ENCODE measurements at regions not wholly inside any gene's neighbourhood (a gene's known extent, or its start where the extent isn't known, plus 50 kb on each side); places are given as distances from the start of the nearest gene placed in this dataset.

DNA sequence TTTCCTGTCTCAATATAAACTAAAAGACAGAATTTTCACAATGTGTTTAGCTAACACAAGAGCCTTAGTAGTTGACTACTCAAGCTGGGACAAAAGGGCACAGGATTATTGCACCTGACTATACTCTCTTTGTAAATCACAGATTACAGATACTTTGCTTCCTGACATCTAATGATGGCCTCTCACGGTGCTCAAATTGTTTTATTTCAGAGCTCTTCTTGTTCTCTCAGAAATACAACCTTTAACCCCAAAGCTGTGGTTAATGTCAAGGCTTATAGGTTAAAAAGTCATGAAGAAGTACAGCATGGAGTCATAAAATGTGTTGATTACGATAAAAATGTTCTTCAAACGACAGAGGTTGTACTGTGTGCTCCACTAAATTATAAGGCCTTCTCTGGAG lies 89.9 kb upstream of the CPNE8 start:
- Histone ChIP-seq H3K27me3 (ENCODE audit: control insufficient read depth in 2 of 2, insufficient read depth in 2 of 2, low read length in 2 of 2) (no peaks in the 10 kb centered on the region), H3K4me3 (ENCODE audit: low read length in 2 of 2) (no peak overlapping the region), H3K9me3 (ENCODE audit: control insufficient read depth in 2 of 2, low read length in 2 of 2) (no peaks in the 10 kb centered on the region), H3K4me1 (ENCODE audit: control insufficient read depth in 2 of 2, insufficient read depth in 2 of 2, low read length in 2 of 2) (no peaks in the 10 kb centered on the region), H3K27ac (ENCODE audit: low read depth in 2 of 2, low read length in 2 of 2) (peak overlapping the region in 1 of 2 donors; percentile 40), H3K36me3 (ENCODE audit: control insufficient read depth in 2 of 2, insufficient read depth in 2 of 2, low read length in 2 of 2) (no peaks in the 10 kb centered on the region), H3K9ac (ENCODE audit: low read depth in 1 of 2, low read length in 2 of 2) (no peak overlapping the region)

DNA sequence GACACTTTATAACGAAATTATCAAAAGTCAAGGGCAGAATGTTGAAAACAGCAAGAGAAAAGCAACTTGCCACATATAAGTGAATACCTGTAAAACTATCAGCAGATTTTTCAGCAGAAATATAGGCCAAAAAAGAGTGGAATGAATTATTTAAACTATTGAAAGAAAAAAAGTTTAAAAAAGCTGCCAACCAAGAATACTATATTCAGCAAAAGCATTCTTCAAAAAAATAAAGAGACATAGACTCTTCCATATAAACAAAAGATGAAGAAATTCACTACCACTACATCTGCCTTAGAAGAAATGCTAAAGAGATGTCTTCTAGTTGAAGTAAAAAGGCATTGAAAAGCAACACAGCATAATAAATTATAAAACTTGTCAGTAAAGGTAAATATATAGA lies 80.6 kb upstream of the CPNE8 start:
- Histone ChIP-seq H3K9ac (ENCODE audit: low read depth in 1 of 2, low read length in 2 of 2) (no peak overlapping the region), H3K9me3 (ENCODE audit: control insufficient read depth in 2 of 2, low read length in 2 of 2) (no peaks in the 10 kb centered on the region), H3K4me1 (ENCODE audit: control insufficient read depth in 2 of 2, insufficient read depth in 2 of 2, low read length in 2 of 2) (no peaks in the 10 kb centered on the region), H3K27ac (ENCODE audit: low read depth in 2 of 2, low read length in 2 of 2) (no peak overlapping the region), H3K4me3 (ENCODE audit: low read length in 2 of 2) (no peak overlapping the region), H3K36me3 (ENCODE audit: control insufficient read depth in 2 of 2, insufficient read depth in 2 of 2, low read length in 2 of 2) (no peaks in the 10 kb centered on the region), H3K27me3 (ENCODE audit: control insufficient read depth in 2 of 2, insufficient read depth in 2 of 2, low read length in 2 of 2) (no peaks in the 10 kb centered on the region)

DNA sequence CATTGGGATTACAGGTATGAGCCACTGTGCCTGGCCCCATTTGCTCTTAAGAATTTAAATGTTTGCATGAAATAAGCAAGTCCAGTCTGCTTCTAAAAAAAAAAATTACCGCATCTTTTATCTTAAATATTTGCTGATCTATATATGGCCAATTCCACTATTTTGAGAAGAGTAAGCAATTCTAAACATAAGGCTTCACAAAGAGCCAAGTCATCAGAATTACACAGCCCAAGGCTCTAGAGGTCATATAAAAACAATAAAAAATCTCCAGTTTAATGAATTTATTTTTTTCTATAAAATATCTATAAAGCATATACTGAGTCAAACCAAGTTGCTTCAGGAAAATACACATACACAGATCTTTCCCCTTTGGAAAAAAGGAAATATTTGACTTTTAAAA lies 79.0 kb upstream of the CPNE8 start:
- no peaks in the 10 kb centered on the region for H3K36me3 ChIP-seq (ENCODE audit: control insufficient read depth in 2 of 2, insufficient read depth in 2 of 2, low read length in 2 of 2)
- H3K9me3 ChIP-seq (ENCODE audit: control insufficient read depth in 2 of 2, low read length in 2 of 2): no peaks in the 10 kb centered on the region
- H3K27ac ChIP-seq (ENCODE audit: low read depth in 2 of 2, low read length in 2 of 2): no peak overlapping the region

DNA sequence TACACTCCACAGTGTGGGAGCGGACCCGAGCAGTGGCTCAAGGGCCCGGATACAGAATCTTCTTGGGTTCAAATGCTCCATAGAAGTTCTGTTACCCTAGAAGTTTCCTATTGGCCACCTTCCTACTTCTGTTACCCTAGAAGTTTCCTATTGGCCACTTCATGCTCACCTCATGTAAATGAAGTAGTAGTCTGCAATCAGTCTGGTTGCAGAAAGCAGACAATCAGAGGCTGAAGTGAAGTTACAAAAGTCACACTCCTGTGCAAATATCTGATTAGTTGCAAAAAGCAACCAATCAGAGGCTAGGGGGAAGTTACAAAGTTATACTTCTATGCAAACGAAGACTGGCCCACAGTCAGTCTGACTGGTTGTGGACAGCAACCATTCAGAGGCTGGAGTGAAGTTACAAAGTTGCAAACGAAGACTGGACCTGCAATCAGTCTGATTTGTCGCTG lies 77.8 kb upstream of the CPNE8 start:
- Histone ChIP-seq H3K4me3 (ENCODE audit: low read length in 2 of 2) (no peak overlapping the region), H3K36me3 (ENCODE audit: control insufficient read depth in 2 of 2, insufficient read depth in 2 of 2, low read length in 2 of 2) (no peaks in the 10 kb centered on the region), H3K4me1 (ENCODE audit: control insufficient read depth in 2 of 2, insufficient read depth in 2 of 2, low read length in 2 of 2) (no peaks in the 10 kb centered on the region), H3K9me3 (ENCODE audit: control insufficient read depth in 2 of 2, low read length in 2 of 2) (no peaks in the 10 kb centered on the region), H3K27ac (ENCODE audit: low read depth in 2 of 2, low read length in 2 of 2) (no peak overlapping the region), H3K27me3 (ENCODE audit: control insufficient read depth in 2 of 2, insufficient read depth in 2 of 2, low read length in 2 of 2) (no peaks in the 10 kb centered on the region), H3K9ac (ENCODE audit: low read depth in 1 of 2, low read length in 2 of 2) (no peak overlapping the region)

More for the DNA sequence above, 79.0 kb upstream of the CPNE8 start:
- H3K4me1 ChIP-seq (ENCODE audit: control insufficient read depth in 2 of 2, insufficient read depth in 2 of 2, low read length in 2 of 2): no peaks in the 10 kb centered on the region
- no peaks in the 10 kb centered on the region for H3K27me3 ChIP-seq (ENCODE audit: control insufficient read depth in 2 of 2, insufficient read depth in 2 of 2, low read length in 2 of 2)
- no peak overlapping the region for H3K9ac ChIP-seq (ENCODE audit: low read depth in 1 of 2, low read length in 2 of 2)
- H3K4me3 ChIP-seq (ENCODE audit: low read length in 2 of 2): no peak overlapping the region

DNA sequence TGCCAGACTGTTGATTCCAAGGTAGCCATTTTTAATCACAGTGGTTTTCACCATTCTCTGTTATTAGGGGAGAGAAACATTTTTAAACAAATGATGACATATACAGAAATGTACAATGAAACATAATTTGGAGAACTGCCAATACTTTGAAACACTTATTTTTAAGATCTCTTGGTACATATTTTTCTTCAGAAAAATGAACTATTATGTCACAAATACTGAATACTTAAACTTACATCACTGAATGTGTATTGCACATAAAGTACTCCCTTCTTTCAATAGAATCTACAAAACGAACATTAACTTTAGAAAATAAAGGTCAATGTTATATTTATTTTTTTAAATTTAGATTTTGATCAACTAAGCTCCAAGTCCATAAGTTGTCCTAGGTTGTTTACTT lies 71.7 kb upstream of the CPNE8 start:
- H3K27ac ChIP-seq (ENCODE audit: low read depth in 2 of 2, low read length in 2 of 2): no peak overlapping the region
- H3K9me3 ChIP-seq (ENCODE audit: control insufficient read depth in 2 of 2, low read length in 2 of 2): no peaks in the 10 kb centered on the region
- H3K4me1 ChIP-seq (ENCODE audit: control insufficient read depth in 2 of 2, insufficient read depth in 2 of 2, low read length in 2 of 2): no peaks in the 10 kb centered on the region
- no peak overlapping the region for H3K9ac ChIP-seq (ENCODE audit: low read depth in 1 of 2, low read length in 2 of 2)
- H3K4me3 ChIP-seq (ENCODE audit: low read length in 2 of 2): no peak overlapping the region
- H3K27me3 ChIP-seq (ENCODE audit: control insufficient read depth in 2 of 2, insufficient read depth in 2 of 2, low read length in 2 of 2): no peaks in the 10 kb centered on the region
- no peaks in the 10 kb centered on the region for H3K36me3 ChIP-seq (ENCODE audit: control insufficient read depth in 2 of 2, insufficient read depth in 2 of 2, low read length in 2 of 2)

DNA sequence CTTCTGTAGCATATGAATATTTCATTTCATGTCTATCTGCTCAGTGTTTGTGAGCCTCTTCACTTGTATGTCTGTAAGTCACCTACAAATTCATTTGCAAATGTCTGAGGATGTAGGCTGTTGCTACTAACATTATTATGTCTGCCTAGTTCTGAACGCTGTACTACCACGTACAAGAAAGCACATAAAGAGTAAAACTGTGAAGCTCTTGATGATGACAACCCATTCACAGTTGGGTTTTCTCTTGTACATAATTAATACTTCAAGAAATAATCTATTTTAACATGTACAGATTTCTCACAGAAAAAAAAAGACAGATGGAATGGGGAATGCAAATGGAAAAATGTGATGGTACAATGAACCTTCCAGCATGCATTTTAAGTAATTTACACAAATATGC lies 64.3 kb upstream of the CPNE8 start:
- no peaks in the 10 kb centered on the region for H3K36me3 ChIP-seq (ENCODE audit: control insufficient read depth in 2 of 2, insufficient read depth in 2 of 2, low read length in 2 of 2)
- no peak overlapping the region for H3K27ac ChIP-seq (ENCODE audit: low read depth in 2 of 2, low read length in 2 of 2)
- H3K9me3 ChIP-seq (ENCODE audit: control insufficient read depth in 2 of 2, low read length in 2 of 2): no peaks in the 10 kb centered on the region
- H3K9ac ChIP-seq (ENCODE audit: low read depth in 1 of 2, low read length in 2 of 2): no peak overlapping the region
- H3K27me3 ChIP-seq (ENCODE audit: control insufficient read depth in 2 of 2, insufficient read depth in 2 of 2, low read length in 2 of 2): no peaks in the 10 kb centered on the region
- H3K4me1 ChIP-seq (ENCODE audit: control insufficient read depth in 2 of 2, insufficient read depth in 2 of 2, low read length in 2 of 2): no peaks in the 10 kb centered on the region
- H3K4me3 ChIP-seq (ENCODE audit: low read length in 2 of 2): no peak overlapping the region

DNA sequence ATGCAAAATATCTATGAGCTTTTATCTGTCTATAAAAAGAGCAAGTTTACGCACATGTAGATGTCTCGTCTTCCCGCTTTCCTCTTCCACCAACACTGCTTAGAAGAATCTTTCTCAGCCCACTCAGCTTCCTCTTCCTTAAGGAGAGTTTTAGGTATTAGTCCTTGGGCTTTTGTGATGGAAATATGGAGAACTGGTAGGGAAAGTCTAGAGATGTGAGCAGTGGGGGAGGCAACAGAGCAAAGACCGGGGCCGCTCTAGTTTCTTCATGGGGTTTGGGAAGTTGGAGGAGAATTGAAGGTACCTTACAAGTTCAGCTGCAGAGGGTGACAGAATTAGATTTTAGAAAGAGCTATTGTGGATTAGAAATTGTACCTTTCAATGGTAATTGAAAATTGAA lies 56.3 kb upstream of the CPNE8 start:
- Histone ChIP-seq H3K9ac (ENCODE audit: low read depth in 1 of 2, low read length in 2 of 2) (no peak overlapping the region), H3K4me3 (ENCODE audit: low read length in 2 of 2) (no peak overlapping the region), H3K27ac (ENCODE audit: low read depth in 2 of 2, low read length in 2 of 2) (no peak overlapping the region), H3K27me3 (ENCODE audit: control insufficient read depth in 2 of 2, insufficient read depth in 2 of 2, low read length in 2 of 2) (no peaks in the 10 kb centered on the region), H3K4me1 (ENCODE audit: control insufficient read depth in 2 of 2, insufficient read depth in 2 of 2, low read length in 2 of 2) (no peaks in the 10 kb centered on the region), H3K36me3 (ENCODE audit: control insufficient read depth in 2 of 2, insufficient read depth in 2 of 2, low read length in 2 of 2) (no peaks in the 10 kb centered on the region), H3K9me3 (ENCODE audit: control insufficient read depth in 2 of 2, low read length in 2 of 2) (no peaks in the 10 kb centered on the region)

DNA sequence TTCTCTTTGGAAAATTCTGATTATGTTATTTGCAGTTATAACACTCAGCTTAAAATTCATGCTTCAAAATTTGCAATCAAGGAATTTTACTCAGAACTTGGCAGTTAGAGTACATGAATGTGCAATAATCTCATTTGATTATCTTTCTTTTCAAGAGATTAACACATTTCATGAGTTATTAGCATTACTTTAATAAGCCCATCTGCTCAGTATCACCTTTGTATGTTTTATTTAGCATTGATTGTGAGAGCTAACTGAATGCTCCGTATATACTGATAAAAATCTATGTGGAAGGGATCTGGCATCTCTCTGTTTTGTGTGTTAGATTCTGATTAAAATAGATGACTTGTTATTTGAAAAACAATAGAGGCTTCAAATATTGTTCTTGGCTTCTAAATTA lies 55.6 kb upstream of the CPNE8 start:
- no peak overlapping the region for H3K9ac ChIP-seq (ENCODE audit: low read depth in 1 of 2, low read length in 2 of 2)
- no peaks in the 10 kb centered on the region for H3K4me1 ChIP-seq (ENCODE audit: control insufficient read depth in 2 of 2, insufficient read depth in 2 of 2, low read length in 2 of 2)
- no peak overlapping the region for H3K4me3 ChIP-seq (ENCODE audit: low read length in 2 of 2)
- H3K36me3 ChIP-seq (ENCODE audit: control insufficient read depth in 2 of 2, insufficient read depth in 2 of 2, low read length in 2 of 2): no peaks in the 10 kb centered on the region
- no peaks in the 10 kb centered on the region for H3K9me3 ChIP-seq (ENCODE audit: control insufficient read depth in 2 of 2, low read length in 2 of 2)
- H3K27ac ChIP-seq (ENCODE audit: low read depth in 2 of 2, low read length in 2 of 2): no peak overlapping the region
- H3K27me3 ChIP-seq (ENCODE audit: control insufficient read depth in 2 of 2, insufficient read depth in 2 of 2, low read length in 2 of 2): no peaks in the 10 kb centered on the region

DNA sequence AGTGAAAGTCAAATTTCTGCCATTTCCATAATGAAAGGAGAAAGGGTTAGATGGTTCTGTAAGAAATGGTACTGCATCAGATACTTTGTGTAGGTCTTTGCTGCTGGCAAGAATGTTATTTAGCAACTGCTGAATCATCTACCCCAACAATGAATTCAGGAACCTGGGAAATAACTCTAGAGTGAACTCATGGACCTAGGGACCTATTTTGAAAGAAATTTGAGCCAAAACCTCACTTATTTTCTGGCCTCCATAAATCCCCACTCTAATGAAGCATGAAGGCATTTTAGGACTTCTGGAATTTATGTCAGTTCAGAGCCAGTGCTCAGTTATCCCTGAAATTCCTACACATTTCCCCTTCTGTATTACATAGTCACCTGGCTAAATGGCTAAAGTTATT lies 50.9 kb upstream of the CPNE8 start:
- no peak overlapping the region for H3K27ac ChIP-seq (ENCODE audit: low read depth in 2 of 2, low read length in 2 of 2)
- no peak overlapping the region for H3K9ac ChIP-seq (ENCODE audit: low read depth in 1 of 2, low read length in 2 of 2)
- no peaks in the 10 kb centered on the region for H3K27me3 ChIP-seq (ENCODE audit: control insufficient read depth in 2 of 2, insufficient read depth in 2 of 2, low read length in 2 of 2)
- no peaks in the 10 kb centered on the region for H3K9me3 ChIP-seq (ENCODE audit: control insufficient read depth in 2 of 2, low read length in 2 of 2)
- H3K36me3 ChIP-seq (ENCODE audit: control insufficient read depth in 2 of 2, insufficient read depth in 2 of 2, low read length in 2 of 2): no peaks in the 10 kb centered on the region
- no peak overlapping the region for H3K4me3 ChIP-seq (ENCODE audit: low read length in 2 of 2)
- H3K4me1 ChIP-seq (ENCODE audit: control insufficient read depth in 2 of 2, insufficient read depth in 2 of 2, low read length in 2 of 2): no peaks in the 10 kb centered on the region

Data from mucosa of rectum (tissue), 2 donors.